Suppressor macrophage treated with lipopolysaccharide for 1 hour (primary cell): ENCODE measurements at regions not wholly inside any gene's neighbourhood (a gene's known extent, or its start where the extent isn't known, plus 50 kb on each side); places are given as distances from the start of the nearest gene placed in this dataset.
A peak's percentile ranks its signal among the peaks of the same experiment; 100 is the strongest.

Experiments
- DNase-seq, 3 donors: peaks; one replicate each; pipeline ENCODE4 v3.0.0-alpha.2; 2020 to 2022

GRCh38 chr3:31439890-31440750 lies 92.6 kb upstream of the STT3B start:
- DNase-seq: no peak

- no peak for DNase-seq
These were observed 91.8 kb upstream of the STT3B start for GRCh38 chr3:31440878-31441277.

GRCh38 chr3:31442755-31443154 lies 90.0 kb upstream of the STT3B start:
- no peak for DNase-seq

GRCh38 chr3:31444220-31445142 lies 88.2 kb upstream of the STT3B start:
- no peak for DNase-seq

- DNase-seq: no peak
These were observed 87.0 kb upstream of the STT3B start for GRCh38 chr3:31445701-31446100.

GRCh38 chr3:31448035-31448881 lies 84.5 kb upstream of the STT3B start:
- no peak for DNase-seq

- no peak for DNase-seq
These were observed 83.9 kb upstream of the STT3B start for GRCh38 chr3:31448882-31449243.

GRCh38 chr3:31449318-31449717 lies 83.4 kb upstream of the STT3B start:
- no peak for DNase-seq

- no peak for DNase-seq
These were observed 82.4 kb upstream of the STT3B start for GRCh38 chr3:31450345-31450744.

GRCh38 chr3:31452495-31453106 lies 80.1 kb upstream of the STT3B start:
- DNase-seq: no peak

GRCh38 chr3:31453430-31453829 lies 79.3 kb upstream of the STT3B start:
- DNase-seq: no peak

GRCh38 chr3:31455524-31455923 lies 77.2 kb upstream of the STT3B start:
- no peak for DNase-seq

GRCh38 chr3:31456373-31456772 lies 76.4 kb upstream of the STT3B start:
- peak; percentile 48 to 59 (median 49) for DNase-seq

- no peak for DNase-seq
These were observed 71.3 kb upstream of the STT3B start for GRCh38 chr3:31461426-31461825.

- DNase-seq: peak; percentile 35 to 46 (median 43)
These were observed 70.6 kb upstream of the STT3B start for GRCh38 chr3:31462050-31462569.

- no peak for DNase-seq
These were observed 66.7 kb upstream of the STT3B start for GRCh38 chr3:31465999-31466398.

- no peak for DNase-seq
These were observed 65.9 kb upstream of the STT3B start for GRCh38 chr3:31466866-31467265.

GRCh38 chr3:31468433-31468832 lies 64.3 kb upstream of the STT3B start:
- DNase-seq: no peak

- peak in 2 of 3 donors; percentile 6 to 42 for DNase-seq
These were observed 63.3 kb upstream of the STT3B start for GRCh38 chr3:31469385-31469784.

- peak; percentile 74 to 85 (median 84) for DNase-seq
These were observed 60.0 kb upstream of the STT3B start for GRCh38 chr3:31472479-31473390.

- no peak for DNase-seq
These were observed 56.5 kb upstream of the STT3B start for GRCh38 chr3:31476209-31476608.
